ENCODE measurements at regions not wholly inside any gene's neighbourhood (a gene's known extent, or its start where the extent isn't known, plus 50 kb on each side); places are given as distances from the start of the nearest gene placed in this dataset.

- TF ChIP-seq, protein P1, sequence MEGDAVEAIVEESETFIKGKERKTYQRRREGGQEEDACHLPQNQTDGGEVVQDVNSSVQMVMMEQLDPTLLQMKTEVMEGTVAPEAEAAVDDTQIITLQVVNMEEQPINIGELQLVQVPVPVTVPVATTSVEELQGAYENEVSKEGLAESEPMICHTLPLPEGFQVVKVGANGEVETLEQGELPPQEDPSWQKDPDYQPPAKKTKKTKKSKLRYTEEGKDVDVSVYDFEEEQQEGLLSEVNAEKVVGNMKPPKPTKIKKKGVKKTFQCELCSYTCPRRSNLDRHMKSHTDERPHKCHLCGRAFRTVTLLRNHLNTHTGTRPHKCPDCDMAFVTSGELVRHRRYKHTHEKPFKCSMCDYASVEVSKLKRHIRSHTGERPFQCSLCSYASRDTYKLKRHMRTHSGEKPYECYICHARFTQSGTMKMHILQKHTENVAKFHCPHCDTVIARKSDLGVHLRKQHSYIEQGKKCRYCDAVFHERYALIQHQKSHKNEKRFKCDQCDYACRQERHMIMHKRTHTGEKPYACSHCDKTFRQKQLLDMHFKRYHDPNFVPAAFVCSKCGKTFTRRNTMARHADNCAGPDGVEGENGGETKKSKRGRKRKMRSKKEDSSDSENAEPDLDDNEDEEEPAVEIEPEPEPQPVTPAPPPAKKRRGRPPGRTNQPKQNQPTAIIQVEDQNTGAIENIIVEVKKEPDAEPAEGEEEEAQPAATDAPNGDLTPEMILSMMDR (IDR thresholded peaks at IDR 0.05): no peak
- TF ChIP-seq EZH2 (IDR thresholded peaks at IDR 0.05; ENCODE audit: borderline replicate concordance, insufficient read depth, low read depth, low read length, poor library complexity, severe bottlenecking): no peak
Observed at GRCh38 chr11:129613071-129613470, 202.6 kb upstream of the TMEM45B start.

All from B cell (primary cell).